CD8-positive, alpha-beta memory T cell (primary cell): ENCODE measurements at regions not wholly inside any gene's neighbourhood (a gene's known extent, or its start where the extent isn't known, plus 50 kb on each side); places are given as distances from the start of the nearest gene placed in this dataset.

ENCODE experiments used
- CTCF ChIA-PET: fragments of 350-600 bp; sonication (Branson Sonifier 250); formaldehyde crosslinking; loops from one replicate; lab custom pipeline; 2021; ENCODE audit warnings: antibody characterized with exemption; lab: Charles Lee
- POLR2A ChIA-PET: fragments of 350-600 bp; sonication (Branson Sonifier 250); formaldehyde crosslinking; loops from one replicate; lab custom pipeline; 2021; ENCODE audit warnings: antibody characterized with exemption; lab: Charles Lee
- DNase-seq, 5 donors: peaks; one replicate each; pipeline versions ENCODE4 v3.0.0 to v3.0.0-alpha.2; 2020 to 2022; ENCODE audit warnings: mixed read lengths in 1 of 5
- H3K27ac ChIP-seq: one replicate; pipeline ENCODE4 v1.7.0; 2013; ENCODE audit warnings: low read depth, mild to moderate bottlenecking, low read length, moderate library complexity
- H3K27me3 ChIP-seq: 2 replicates; pipeline ENCODE4 v1.7.0; 2013; ENCODE audit warnings: low read length, mild to moderate bottlenecking; ENCODE audit not compliant: insufficient read depth, poor library complexity, severe bottlenecking
- H3K36me3 ChIP-seq: 2 replicates; pipeline ENCODE4 v1.7.0; 2013; ENCODE audit warnings: mild to moderate bottlenecking, low read length, moderate library complexity; ENCODE audit not compliant: insufficient read depth
- H3K4me1 ChIP-seq: 2 replicates; pipeline ENCODE4 v1.7.0; 2013; ENCODE audit warnings: mild to moderate bottlenecking, low read length, moderate library complexity; ENCODE audit not compliant: insufficient read depth
- H3K4me3 ChIP-seq: 2 replicates; pipeline ENCODE4 v1.7.0; 2013; ENCODE audit warnings: mild to moderate bottlenecking, low read length
- H3K9me3 ChIP-seq: 2 replicates; pipeline ENCODE4 v1.7.0; 2013; ENCODE audit warnings: mild to moderate bottlenecking, low read length
- H3K27ac Mint-ChIP-seq, 8 donors: one replicate each; pipeline ENCODE4 v1.8.0; 2020 to 2021; ENCODE audit warnings: mixed read lengths in 8 of 8, mild to moderate bottlenecking in 6 of 8, inconsistent platforms in 3 of 8, moderate library complexity in 3 of 8
- H3K27me3 Mint-ChIP-seq, 2 donors: one replicate each; pipeline ENCODE4 v1.8.0; 2020 to 2021; ENCODE audit warnings: mixed read lengths in 2 of 2, mild to moderate bottlenecking in 1 of 2, moderate library complexity in 1 of 2
- H3K36me3 Mint-ChIP-seq, 3 donors: one replicate each; pipeline ENCODE4 v1.8.0; 2020 to 2021; ENCODE audit warnings: mixed read lengths in 3 of 3, inconsistent platforms in 1 of 3, mild to moderate bottlenecking in 1 of 3
- H3K4me1 Mint-ChIP-seq, 3 donors: one replicate each; pipeline ENCODE4 v1.8.0; 2020 to 2021; ENCODE audit warnings: mixed read lengths in 3 of 3, inconsistent platforms in 1 of 3, mild to moderate bottlenecking in 1 of 3
- H3K4me3 Mint-ChIP-seq, 7 donors: one replicate each; pipeline ENCODE4 v1.8.0; 2020 to 2021; ENCODE audit warnings: mixed read lengths in 7 of 7, mild to moderate bottlenecking in 6 of 7, moderate library complexity in 4 of 7, inconsistent platforms in 2 of 7
- H3K9me3 Mint-ChIP-seq, 5 donors: one replicate each; pipeline ENCODE4 v1.8.0; 2020 to 2022; ENCODE audit warnings: mixed read lengths in 5 of 5, mild to moderate bottlenecking in 3 of 5, moderate library complexity in 2 of 5, inconsistent platforms in 1 of 5

GRCh38 chr16:55988013-55988412, 112.8 kb upstream of the CES5A start:
- ChIA-PET CTCF (no interaction called here), POLR2A (no interaction called here)
- peaks cover 2 to 22% of the 10 kb centered on the region in 2 donors for H3K27me3 Mint-ChIP-seq
- Histone ChIP-seq H3K4me1 (no peaks in the 10 kb centered on the region), H3K36me3 (no peaks in the 10 kb centered on the region), H3K9me3 (no peaks in the 10 kb centered on the region), H3K27ac (no peak overlapping the region), H3K4me3 (no peak overlapping the region), H3K27me3 (no peaks in the 10 kb centered on the region)
- H3K9me3 Mint-ChIP-seq = no peaks in the 10 kb centered on the region
- no peak overlapping the region for H3K4me3 Mint-ChIP-seq
- no peak overlapping the region for H3K27ac Mint-ChIP-seq
- no peaks in the 10 kb centered on the region for H3K36me3 Mint-ChIP-seq
- H3K4me1 Mint-ChIP-seq = no peaks in the 10 kb centered on the region
- DNase-seq = no peak

- no peaks in the 10 kb centered on the region for H3K36me3 Mint-ChIP-seq
- Histone ChIP-seq H3K4me3 (no peak overlapping the region), H3K36me3 (no peaks in the 10 kb centered on the region), H3K9me3 (no peaks in the 10 kb centered on the region), H3K4me1 (no peaks in the 10 kb centered on the region), H3K27me3 (no peaks in the 10 kb centered on the region), H3K27ac (no peak overlapping the region)
- no peak overlapping the region for H3K27ac Mint-ChIP-seq
- POLR2A ChIA-PET = no interaction called here
- no peak for DNase-seq
- H3K27me3 Mint-ChIP-seq = peaks cover 2 to 10% of the 10 kb centered on the region in 2 donors
- H3K9me3 Mint-ChIP-seq = no peaks in the 10 kb centered on the region
- CTCF ChIA-PET = no interaction called here
- no peaks in the 10 kb centered on the region for H3K4me1 Mint-ChIP-seq
- no peak overlapping the region for H3K4me3 Mint-ChIP-seq
Measured at GRCh38 chr16:55982597-55982996, 107.4 kb upstream of the CES5A start.

GRCh38 chr16:55981557-55981956, 106.4 kb upstream of the CES5A start:
- H3K27ac Mint-ChIP-seq = no peak overlapping the region
- no peak overlapping the region for H3K27ac ChIP-seq
- H3K4me3 ChIP-seq = no peak overlapping the region

GRCh38 chr16:55976815-55977214, 101.6 kb upstream of the CES5A start:
- DNase-seq = no peak
- Mint-ChIP-seq H3K27me3 (peaks cover 1 to 8% of the 10 kb centered on the region in 2 donors), H3K9me3 (peaks cover 0 to 2% (median 0%) of the 10 kb centered on the region in 5 donors), H3K36me3 (no peaks in the 10 kb centered on the region), H3K4me3 (no peak overlapping the region), H3K27ac (no peak overlapping the region), H3K4me1 (no peaks in the 10 kb centered on the region)
- ChIA-PET CTCF (no interaction called here), POLR2A (no interaction called here)
- Histone ChIP-seq H3K4me3 (no peak overlapping the region), H3K27me3 (no peaks in the 10 kb centered on the region), H3K4me1 (no peaks in the 10 kb centered on the region), H3K9me3 (no peaks in the 10 kb centered on the region), H3K36me3 (no peaks in the 10 kb centered on the region), H3K27ac (no peak overlapping the region)

More at GRCh38 chr16:55981557-55981956, 106.4 kb upstream of the CES5A start:
- H3K36me3 ChIP-seq = no peaks in the 10 kb centered on the region
- H3K27me3 ChIP-seq = no peaks in the 10 kb centered on the region
- ChIA-PET CTCF (no interaction called here), POLR2A (no interaction called here)
- Mint-ChIP-seq H3K27me3 (peaks cover 2 to 10% of the 10 kb centered on the region in 2 donors), H3K4me1 (no peaks in the 10 kb centered on the region), H3K4me3 (no peak overlapping the region), H3K9me3 (no peaks in the 10 kb centered on the region), H3K36me3 (no peaks in the 10 kb centered on the region)
- DNase-seq = no peak
- H3K4me1 ChIP-seq = no peaks in the 10 kb centered on the region
- no peaks in the 10 kb centered on the region for H3K9me3 ChIP-seq

GRCh38 chr16:55971447-55971846, 96.3 kb upstream of the CES5A start:
- Mint-ChIP-seq H3K9me3 (peaks cover 0 to 2% (median 0%) of the 10 kb centered on the region in 5 donors), H3K27ac (no peak overlapping the region), H3K4me1 (no peaks in the 10 kb centered on the region), H3K27me3 (peaks cover 1 to 8% of the 10 kb centered on the region in 2 donors), H3K36me3 (no peaks in the 10 kb centered on the region), H3K4me3 (no peak overlapping the region)
- ChIA-PET CTCF (no interaction called here), POLR2A (no interaction called here)
- Histone ChIP-seq H3K27ac (no peak overlapping the region), H3K4me3 (no peak overlapping the region), H3K27me3 (no peaks in the 10 kb centered on the region), H3K9me3 (no peaks in the 10 kb centered on the region), H3K4me1 (no peaks in the 10 kb centered on the region), H3K36me3 (no peaks in the 10 kb centered on the region)
- DNase-seq = no peak

GRCh38 chr16:55968221-55968620, 93.0 kb upstream of the CES5A start:
- POLR2A ChIA-PET = no interaction called here
- Mint-ChIP-seq H3K27me3 (peaks cover 7 to 12% of the 10 kb centered on the region in 2 donors), H3K4me1 (no peaks in the 10 kb centered on the region)

GRCh38 chr16:55964923-55965475, 89.8 kb upstream of the CES5A start:
- no peaks in the 10 kb centered on the region for H3K27me3 ChIP-seq
- no peak overlapping the region for H3K4me3 Mint-ChIP-seq
- no peaks in the 10 kb centered on the region for H3K4me1 ChIP-seq
- peaks cover 0 to 8% (median 0%) of the 10 kb centered on the region in 5 donors for H3K9me3 Mint-ChIP-seq
- H3K36me3 Mint-ChIP-seq = no peaks in the 10 kb centered on the region
- ChIA-PET POLR2A (no interaction called here), CTCF (interaction anchor here (1.4 kb wide), 1 partner anchor 353 kb away, joined by 3 read pairs; no protein-coding TSS in a partner anchor)
- no peak for DNase-seq
- no peak overlapping the region for H3K27ac Mint-ChIP-seq
- no peaks in the 10 kb centered on the region for H3K4me1 Mint-ChIP-seq
- H3K9me3 ChIP-seq = no peaks in the 10 kb centered on the region
- H3K27me3 Mint-ChIP-seq = peaks cover 8 to 15% of the 10 kb centered on the region in 2 donors
- H3K27ac ChIP-seq = no peak overlapping the region
- H3K36me3 ChIP-seq = no peaks in the 10 kb centered on the region
- no peak overlapping the region for H3K4me3 ChIP-seq

More at GRCh38 chr16:55968221-55968620, 93.0 kb upstream of the CES5A start:
- DNase-seq = no peak
- H3K27ac Mint-ChIP-seq = peak overlapping the region in 1 of 8 donors; percentile 47
- H3K36me3 Mint-ChIP-seq = no peaks in the 10 kb centered on the region
- Histone ChIP-seq H3K4me3 (no peak overlapping the region), H3K9me3 (no peaks in the 10 kb centered on the region), H3K4me1 (no peaks in the 10 kb centered on the region), H3K27me3 (no peaks in the 10 kb centered on the region), H3K27ac (no peak overlapping the region), H3K36me3 (no peaks in the 10 kb centered on the region)
- no peaks in the 10 kb centered on the region for H3K9me3 Mint-ChIP-seq
- H3K4me3 Mint-ChIP-seq = no peak overlapping the region
- CTCF ChIA-PET = interaction anchor here (1.0 kb wide), 1 partner anchor 13 kb away, joined by 3 read pairs; no protein-coding TSS in a partner anchor

GRCh38 chr16:55955845-55956244, 80.7 kb upstream of the CES5A start:
- no peak overlapping the region for H3K27ac ChIP-seq
- H3K27me3 ChIP-seq = no peaks in the 10 kb centered on the region
- no peak overlapping the region for H3K4me3 ChIP-seq
- H3K4me1 ChIP-seq = no peaks in the 10 kb centered on the region
- ChIA-PET CTCF (interaction anchor here (1.5 kb wide), 1 partner anchor 12 kb away, joined by 3 read pairs; no protein-coding TSS in a partner anchor), POLR2A (no interaction called here)
- peaks cover 6 to 9% of the 10 kb centered on the region in 2 donors for H3K27me3 Mint-ChIP-seq
- no peak for DNase-seq
- peaks cover 1 to 14% (median 7%) of the 10 kb centered on the region in 5 donors for H3K9me3 Mint-ChIP-seq
- no peaks in the 10 kb centered on the region for H3K36me3 ChIP-seq
- H3K27ac Mint-ChIP-seq = no peak overlapping the region
- H3K9me3 ChIP-seq = no peaks in the 10 kb centered on the region
- H3K4me3 Mint-ChIP-seq = no peak overlapping the region
- H3K36me3 Mint-ChIP-seq = no peaks in the 10 kb centered on the region
- H3K4me1 Mint-ChIP-seq = no peaks in the 10 kb centered on the region
